ENCODE measurements at regions not wholly inside any gene's neighbourhood (a gene's known extent, or its start where the extent isn't known, plus 50 kb on each side); places are given as distances from the start of the nearest gene placed in this dataset.

GRCh38 chr16:55041540-55042234, 111.0 kb downstream of the IRX5 start:
- H3K36me3 ChIP-seq: no peaks in the 10 kb centered on the region
- TF ChIP-seq CTCF (IDR thresholded peaks at IDR 0.05; ENCODE audit: low read depth, low read length): no peak
- H3K9me3 ChIP-seq: no peaks in the 10 kb centered on the region
- no peaks in the 10 kb centered on the region for H3K4me1 ChIP-seq
- no peak overlapping the region for H3K4me3 ChIP-seq (ENCODE audit: low read depth, low read length)
- DNase-seq: no peak
- H3K27me3 ChIP-seq: no peaks in the 10 kb centered on the region

- Histone ChIP-seq H3K4me3 (ENCODE audit: low read depth, low read length) (no peak overlapping the region), H3K27me3 (no peaks in the 10 kb centered on the region), H3K36me3 (no peaks in the 10 kb centered on the region), H3K4me1 (no peaks in the 10 kb centered on the region), H3K9me3 (no peaks in the 10 kb centered on the region)
- TF ChIP-seq CTCF (IDR thresholded peaks at IDR 0.05; ENCODE audit: low read depth, low read length): no peak
- no peak for DNase-seq
Observed at GRCh38 chr16:55042556-55043432, 112.1 kb downstream of the IRX5 start.

- H3K27me3 ChIP-seq: no peaks in the 10 kb centered on the region
- H3K4me1 ChIP-seq: no peaks in the 10 kb centered on the region
- H3K36me3 ChIP-seq: no peaks in the 10 kb centered on the region
- peak; percentile 19; the same call in 1 of the 2 replicates for TF ChIP-seq CTCF (IDR thresholded peaks at IDR 0.05; ENCODE audit: low read depth, low read length)
- no peak overlapping the region for H3K4me3 ChIP-seq (ENCODE audit: low read depth, low read length)
- no peak for DNase-seq
- H3K9me3 ChIP-seq: no peaks in the 10 kb centered on the region
Observed at GRCh38 chr16:55043499-55043898, 112.8 kb downstream of the IRX5 start.

- TF ChIP-seq CTCF (IDR thresholded peaks at IDR 0.05; ENCODE audit: low read depth, low read length): no peak
- no peak for DNase-seq
- H3K4me3 ChIP-seq (ENCODE audit: low read depth, low read length): no peak overlapping the region
Observed at GRCh38 chr16:55044201-55044975, 113.7 kb downstream of the IRX5 start.

GRCh38 chr16:55045329-55045728, 114.7 kb downstream of the IRX5 start:
- H3K4me3 ChIP-seq (ENCODE audit: low read depth, low read length): no peak overlapping the region
- TF ChIP-seq CTCF (IDR thresholded peaks at IDR 0.05; ENCODE audit: low read depth, low read length): no peak
- no peak for DNase-seq
- H3K27me3 ChIP-seq: no peaks in the 10 kb centered on the region
- H3K36me3 ChIP-seq: no peaks in the 10 kb centered on the region
- H3K9me3 ChIP-seq: no peaks in the 10 kb centered on the region
- H3K4me1 ChIP-seq: no peaks in the 10 kb centered on the region

More at GRCh38 chr16:55044201-55044975, 113.7 kb downstream of the IRX5 start:
- Histone ChIP-seq H3K4me1 (no peaks in the 10 kb centered on the region), H3K27me3 (no peaks in the 10 kb centered on the region), H3K36me3 (no peaks in the 10 kb centered on the region), H3K9me3 (no peaks in the 10 kb centered on the region)
